Stimulated activated CD8-positive, alpha-beta memory T cell treated with anti-CD3 and anti-CD28 coated beads, Interleukin-15, amount 100 ng/mL, for 24 hours (primary cell): ENCODE measurements at regions not wholly inside any gene's neighbourhood (a gene's known extent, or its start where the extent isn't known, plus 50 kb on each side); places are given as distances from the start of the nearest gene placed in this dataset.

ENCODE experiments used
- DNase-seq: peaks from one replicate; pipeline ENCODE4 v3.0.0-alpha.2; 2020; ENCODE audit warnings: low read depth

- no peak for DNase-seq
Observed at GRCh38 chr4:155514628-155515027, 137.9 kb upstream of the MAP9 start.

- no peak for DNase-seq
Observed at GRCh38 chr4:155512817-155513216, 136.1 kb upstream of the MAP9 start.

GRCh38 chr4:155512046-155512445 is 135.3 kb upstream of the MAP9 start:
- DNase-seq, result no peak

GRCh38 chr4:155510771-155511170 is 134.0 kb upstream of the MAP9 start:
- no peak for DNase-seq

GRCh38 chr4:155509555-155509954 is 132.8 kb upstream of the MAP9 start:
- DNase-seq, result no peak

GRCh38 chr4:155506745-155507144 is 130.0 kb upstream of the MAP9 start:
- DNase-seq, result no peak

GRCh38 chr4:155505321-155505720 is 128.6 kb upstream of the MAP9 start:
- DNase-seq, result no peak

GRCh38 chr4:155497306-155497705 is 120.5 kb upstream of the MAP9 start:
- no peak for DNase-seq

GRCh38 chr4:155496294-155496626 is 119.5 kb upstream of the MAP9 start:
- no peak for DNase-seq

GRCh38 chr4:155495572-155496293 is 119.0 kb upstream of the MAP9 start:
- DNase-seq, result no peak

- DNase-seq, result no peak
Observed at GRCh38 chr4:155494037-155494718, 117.4 kb upstream of the MAP9 start.

- no peak for DNase-seq
Observed at GRCh38 chr4:155491336-155492120, 114.8 kb upstream of the MAP9 start.

GRCh38 chr4:155489271-155489670 is 112.5 kb upstream of the MAP9 start:
- DNase-seq, result no peak

GRCh38 chr4:155488691-155489090 is 111.9 kb upstream of the MAP9 start:
- no peak for DNase-seq

- DNase-seq, result no peak
Observed at GRCh38 chr4:155487210-155487609, 110.4 kb upstream of the MAP9 start.

- no peak for DNase-seq
Observed at GRCh38 chr4:155481150-155481549, 104.4 kb upstream of the MAP9 start.

GRCh38 chr4:155479835-155480234 is 103.1 kb upstream of the MAP9 start:
- DNase-seq, result no peak

- DNase-seq, result no peak
Observed at GRCh38 chr4:155478336-155478835, 101.6 kb upstream of the MAP9 start.

- DNase-seq, result no peak
Observed at GRCh38 chr4:155474758-155475157, 98.0 kb upstream of the MAP9 start.

GRCh38 chr4:155473420-155474095 is 96.8 kb upstream of the MAP9 start:
- no peak for DNase-seq

- no peak for DNase-seq
Observed at GRCh38 chr4:155468282-155468681, 91.5 kb upstream of the MAP9 start.

GRCh38 chr4:155450676-155451075 is 73.9 kb upstream of the MAP9 start:
- DNase-seq, result no peak
